ENCODE measurements at regions not wholly inside any gene's neighbourhood (a gene's known extent, or its start where the extent isn't known, plus 50 kb on each side); places are given as distances from the start of the nearest gene placed in this dataset.

DNA sequence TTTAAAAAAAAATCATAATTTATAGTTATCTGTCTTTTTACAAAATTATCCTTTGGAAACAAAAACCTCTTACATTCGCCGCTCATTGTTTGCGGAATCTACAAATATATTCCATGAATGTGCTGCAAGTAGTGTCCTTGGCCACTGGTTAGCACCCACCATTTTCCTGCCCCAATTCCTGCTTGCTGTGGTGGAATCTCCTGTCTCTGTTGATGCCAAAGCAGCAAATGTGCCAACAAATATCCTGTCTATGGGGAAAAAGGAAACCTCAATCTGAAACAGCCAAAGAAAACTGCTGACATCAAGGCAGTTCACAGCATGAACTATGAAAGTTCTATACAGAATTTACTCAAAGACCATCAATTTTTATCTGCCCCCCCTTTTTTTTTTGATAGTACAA is 603.6 kb downstream of the COL12A1 start:
- no peaks in the 10 kb centered on the region for H3K36me3 ChIP-seq (replicated peaks in 1 of 2)
- H3K4me1 ChIP-seq (replicated peaks in 1 of 2): no peaks in the 10 kb centered on the region
- 85 to 93% (median 91%) methylated on average over 3 of the region's 3 CpGs for WGBS, 4 donors
- no peak overlapping the region for H3K27ac ChIP-seq
- no peaks in the 10 kb centered on the region for H3K27me3 ChIP-seq
- TF ChIP-seq POLR2A (IDR thresholded peaks at IDR 0.05): no peak
- TF ChIP-seq, protein P1, sequence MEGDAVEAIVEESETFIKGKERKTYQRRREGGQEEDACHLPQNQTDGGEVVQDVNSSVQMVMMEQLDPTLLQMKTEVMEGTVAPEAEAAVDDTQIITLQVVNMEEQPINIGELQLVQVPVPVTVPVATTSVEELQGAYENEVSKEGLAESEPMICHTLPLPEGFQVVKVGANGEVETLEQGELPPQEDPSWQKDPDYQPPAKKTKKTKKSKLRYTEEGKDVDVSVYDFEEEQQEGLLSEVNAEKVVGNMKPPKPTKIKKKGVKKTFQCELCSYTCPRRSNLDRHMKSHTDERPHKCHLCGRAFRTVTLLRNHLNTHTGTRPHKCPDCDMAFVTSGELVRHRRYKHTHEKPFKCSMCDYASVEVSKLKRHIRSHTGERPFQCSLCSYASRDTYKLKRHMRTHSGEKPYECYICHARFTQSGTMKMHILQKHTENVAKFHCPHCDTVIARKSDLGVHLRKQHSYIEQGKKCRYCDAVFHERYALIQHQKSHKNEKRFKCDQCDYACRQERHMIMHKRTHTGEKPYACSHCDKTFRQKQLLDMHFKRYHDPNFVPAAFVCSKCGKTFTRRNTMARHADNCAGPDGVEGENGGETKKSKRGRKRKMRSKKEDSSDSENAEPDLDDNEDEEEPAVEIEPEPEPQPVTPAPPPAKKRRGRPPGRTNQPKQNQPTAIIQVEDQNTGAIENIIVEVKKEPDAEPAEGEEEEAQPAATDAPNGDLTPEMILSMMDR (IDR thresholded peaks at IDR 0.05): no peak
- DNase-seq: no peak
- H3K9me3 ChIP-seq (replicated peaks in 1 of 3): no peaks in the 10 kb centered on the region
- intact Hi-C loops (cut with DNase I): no loop called here
- no peak overlapping the region for H3K4me3 ChIP-seq

DNA sequence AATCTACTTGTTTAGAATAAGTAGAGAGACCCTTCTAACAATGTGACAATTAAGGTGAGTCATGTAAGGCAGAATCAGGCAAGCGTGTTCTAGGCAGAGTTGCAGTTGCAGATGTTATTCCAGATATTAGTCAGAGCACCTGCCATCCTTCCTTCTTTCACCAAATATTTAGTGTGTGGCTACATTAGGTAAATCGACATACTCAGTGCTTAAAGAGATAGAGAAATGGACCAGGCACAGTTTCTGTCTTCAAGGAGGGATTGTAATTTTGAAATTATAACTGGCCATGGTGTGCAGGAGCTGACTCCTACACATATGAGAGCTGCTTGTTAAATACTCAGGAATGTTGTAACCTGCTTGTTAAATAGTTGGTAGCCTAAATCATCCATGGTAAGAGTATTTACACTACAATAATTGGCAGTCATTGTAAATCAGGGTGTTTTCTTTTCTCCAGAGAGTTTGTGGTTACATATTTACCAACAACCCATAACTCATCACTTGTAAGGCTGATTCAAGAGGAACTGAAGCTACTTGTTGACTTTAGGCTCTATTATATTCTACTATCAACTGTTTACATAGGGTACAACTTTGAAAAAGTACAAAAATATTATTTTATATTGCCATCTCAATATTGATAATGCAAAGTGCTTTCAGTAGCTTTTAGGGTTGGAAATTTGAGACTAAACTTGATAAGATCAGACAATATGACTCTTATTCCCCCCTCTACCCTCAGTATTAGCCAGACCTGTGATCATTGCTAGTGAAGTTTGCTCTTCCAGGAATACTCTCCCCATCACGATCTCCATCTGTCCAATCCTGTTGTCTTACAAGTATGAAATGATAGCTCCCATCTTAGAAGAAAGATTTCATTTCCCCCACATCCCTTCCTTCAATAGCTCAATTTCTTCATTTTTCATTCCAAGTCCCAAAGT is 607.1 kb downstream of the COL12A1 start:
- WGBS, 4 donors: 71 to 74% (median 72%) methylated on average over 3 of the region's 3 CpGs
- TF ChIP-seq, protein P1 (IDR thresholded peaks at IDR 0.05): no peak
- no peak for TF ChIP-seq POLR2A (IDR thresholded peaks at IDR 0.05)
- Histone ChIP-seq H3K4me1 (replicated peaks in 1 of 2) (no peaks in the 10 kb centered on the region), H3K27ac (no peak overlapping the region), H3K27me3 (no peaks in the 10 kb centered on the region), H3K9me3 (replicated peaks in 1 of 3) (no peaks in the 10 kb centered on the region), H3K4me3 (no peak overlapping the region), H3K36me3 (replicated peaks in 1 of 2) (no peaks in the 10 kb centered on the region)
- intact Hi-C loops (cut with DNase I): no loop called here
- DNase-seq: no peak

DNA sequence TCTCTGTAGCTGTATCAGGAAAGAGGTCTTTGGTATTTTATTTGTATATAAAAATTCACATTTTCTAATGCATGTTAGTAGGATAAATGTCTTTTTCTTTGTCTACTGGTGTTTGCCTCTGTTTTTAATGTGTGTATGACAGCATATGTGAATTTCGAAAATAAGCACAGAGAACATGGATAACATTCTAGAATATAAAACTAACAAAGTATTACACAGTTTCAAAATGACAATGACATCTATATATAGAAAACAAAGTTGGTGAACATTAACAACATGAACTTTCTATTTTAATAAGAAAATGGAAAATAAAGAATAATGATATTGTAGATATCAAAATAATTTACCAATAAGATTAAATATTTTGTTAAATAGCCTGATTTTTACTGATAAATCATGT is 608.0 kb downstream of the COL12A1 start:
- DNase-seq: no peak
- H3K27ac ChIP-seq: no peak overlapping the region
- no peaks in the 10 kb centered on the region for H3K36me3 ChIP-seq (replicated peaks in 1 of 2)
- H3K4me1 ChIP-seq (replicated peaks in 1 of 2): no peaks in the 10 kb centered on the region
- H3K9me3 ChIP-seq (replicated peaks in 1 of 3): no peaks in the 10 kb centered on the region
- intact Hi-C loops (cut with DNase I): no loop called here
- H3K27me3 ChIP-seq: no peaks in the 10 kb centered on the region
- 70 to 77% (median 71%) methylated on average over 1 of the region's 1 CpG for WGBS, 4 donors
- TF ChIP-seq, protein P1 (IDR thresholded peaks at IDR 0.05): no peak
- TF ChIP-seq POLR2A (IDR thresholded peaks at IDR 0.05): no peak
- H3K4me3 ChIP-seq: no peak overlapping the region

DNA sequence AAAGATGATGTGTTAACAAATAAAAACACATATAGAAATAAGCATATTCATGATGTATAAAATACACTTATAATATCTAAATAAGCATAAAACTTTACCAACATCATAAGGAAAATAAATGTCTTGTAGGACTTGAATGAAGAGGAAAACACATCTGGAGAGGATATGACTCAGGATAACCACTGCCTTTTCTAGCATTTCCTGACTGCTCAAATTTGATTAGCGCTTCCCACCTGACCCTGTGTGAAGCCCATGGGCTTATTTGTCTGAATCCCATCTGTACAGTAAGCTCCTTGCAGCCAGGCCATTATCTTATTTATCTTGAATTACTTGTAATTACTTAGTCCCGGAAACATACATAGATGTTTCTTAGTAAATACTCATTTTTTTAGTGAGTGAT is 608.6 kb downstream of the COL12A1 start:
- Histone ChIP-seq H3K9me3 (replicated peaks in 1 of 3) (no peaks in the 10 kb centered on the region), H3K27me3 (no peaks in the 10 kb centered on the region), H3K4me3 (no peak overlapping the region), H3K27ac (no peak overlapping the region), H3K4me1 (replicated peaks in 1 of 2) (no peaks in the 10 kb centered on the region), H3K36me3 (replicated peaks in 1 of 2) (no peaks in the 10 kb centered on the region)
- WGBS, 4 donors: 70 to 91% (median 75%) methylated on average over 2 of the region's 2 CpGs
- DNase-seq: no peak
- intact Hi-C loops (cut with DNase I): no loop called here
- no peak for TF ChIP-seq POLR2A (IDR thresholded peaks at IDR 0.05)
- TF ChIP-seq, protein P1 (IDR thresholded peaks at IDR 0.05): no peak
